H9 (cell line): ENCODE measurements at regions not wholly inside any gene's neighbourhood (a gene's known extent, or its start where the extent isn't known, plus 50 kb on each side); places are given as distances from the start of the nearest gene placed in this dataset.

Source experiments
- DNase-seq: peaks from one replicate; pipeline ENCODE4 v3.0.0-alpha.2; 2017
- H2AFZ ChIP-seq: one replicate; pipeline ENCODE4 v1.6.1; 2013; ENCODE audit warnings: mild to moderate bottlenecking, low read length, control low read depth, moderate library complexity
- H2AK5ac ChIP-seq: 2 replicates; pipeline ENCODE4 v1.6.1; 2013; ENCODE audit warnings: low read length, control low read depth, mixed read lengths; ENCODE audit not compliant: insufficient read length
- H2BK120ac ChIP-seq: one replicate; pipeline ENCODE4 v1.6.1; 2013; ENCODE audit warnings: low read depth, mild to moderate bottlenecking, low read length, control low read depth, inconsistent platforms; ENCODE audit not compliant: poor library complexity, severe bottlenecking
- H2BK12ac ChIP-seq: 2 replicates; pipeline ENCODE4 v1.6.1; 2013; ENCODE audit warnings: low read length, control low read depth, mixed read lengths, low read depth; ENCODE audit not compliant: insufficient read length
- H2BK15ac ChIP-seq: 2 replicates; pipeline ENCODE4 v1.6.1; 2013; ENCODE audit warnings: low read depth, low read length, control low read depth
- H2BK20ac ChIP-seq: one replicate; pipeline ENCODE4 v1.6.1; 2013; ENCODE audit warnings: low read depth, mild to moderate bottlenecking, low read length, control low read depth, inconsistent platforms; ENCODE audit not compliant: poor library complexity, severe bottlenecking
- H2BK5ac ChIP-seq: 2 replicates; pipeline ENCODE4 v1.6.1; 2013; ENCODE audit warnings: low read length, control low read depth, mixed read lengths; ENCODE audit not compliant: insufficient read length
- H3K14ac ChIP-seq: 2 replicates; pipeline ENCODE4 v1.6.1; 2013; ENCODE audit warnings: low read length, control low read depth; ENCODE audit not compliant: insufficient read depth
- H3K18ac ChIP-seq: 2 replicates; pipeline ENCODE4 v1.6.1; 2013; ENCODE audit warnings: low read depth, mild to moderate bottlenecking, mixed read lengths, low read length, control low read depth; ENCODE audit not compliant: insufficient read length
- H3K23ac ChIP-seq: 2 replicates; pipeline ENCODE4 v1.6.1; 2013; ENCODE audit warnings: low read length, control low read depth, mixed read lengths, low read depth; ENCODE audit not compliant: insufficient read length
- H3K23me2 ChIP-seq: 2 replicates; pipeline ENCODE4 v1.6.1; 2013; ENCODE audit warnings: low read depth, mild to moderate bottlenecking, mixed read lengths, low read length, control low read depth; ENCODE audit not compliant: insufficient read length, poor library complexity, severe bottlenecking
- H3K27ac ChIP-seq: 2 replicates; pipeline ENCODE4 v1.5.1; 2013; ENCODE audit warnings: low read length, control low read depth, mixed read lengths, low read depth; ENCODE audit not compliant: insufficient read length
- H3K27me3 ChIP-seq: 2 replicates; pipeline ENCODE4 v1.6.1; 2013; ENCODE audit warnings: low read length, control low read depth, inconsistent platforms; ENCODE audit not compliant: insufficient read depth
- H3K4ac ChIP-seq: 2 replicates; pipeline ENCODE4 v1.6.1; 2013; ENCODE audit warnings: low read depth, mild to moderate bottlenecking, control low read depth, inconsistent platforms, low read length, moderate library complexity
- H3K4me1 ChIP-seq: 2 replicates; pipeline ENCODE4 v1.6.1; 2013; ENCODE audit warnings: low read length, control low read depth, inconsistent platforms; ENCODE audit not compliant: insufficient read depth
- H3K4me2 ChIP-seq: 2 replicates; pipeline ENCODE4 v1.6.1; 2013; ENCODE audit warnings: low read length, control low read depth, mixed read lengths; ENCODE audit not compliant: insufficient read length, insufficient read depth
- H3K56ac ChIP-seq: 2 replicates; pipeline ENCODE4 v1.6.1; 2013; ENCODE audit warnings: low read depth, mild to moderate bottlenecking, mixed read lengths, low read length, control low read depth; ENCODE audit not compliant: insufficient read length
- H3K79me1 ChIP-seq: 2 replicates; pipeline ENCODE4 v1.6.1; 2013; ENCODE audit warnings: low read depth, mild to moderate bottlenecking, moderate library complexity, low read length, control low read depth, inconsistent platforms; ENCODE audit not compliant: insufficient read depth, poor library complexity, severe bottlenecking
- H3K79me2 ChIP-seq: 2 replicates; pipeline ENCODE4 v1.6.1; 2013; ENCODE audit warnings: low read length, control low read depth, inconsistent platforms; ENCODE audit not compliant: insufficient read depth
- H3K9ac ChIP-seq: 2 replicates; pipeline ENCODE4 v1.6.1; 2013; ENCODE audit warnings: low read length, control low read depth, mixed read lengths; ENCODE audit not compliant: insufficient read length; ENCODE audit errors: extremely low read depth
- H3K9me3 ChIP-seq: one replicate; pipeline ENCODE4 v1.6.1; 2013; ENCODE audit warnings: low read depth, low read length, inconsistent platforms; ENCODE audit not compliant: control insufficient read depth
- H3T11ph ChIP-seq: one replicate; pipeline ENCODE4 v1.6.1; 2013; ENCODE audit warnings: mild to moderate bottlenecking, low read length, control low read depth, inconsistent platforms
- H4K20me1 ChIP-seq: one replicate; pipeline ENCODE4 v1.6.1; 2013; ENCODE audit not compliant: control insufficient read depth, insufficient read length, insufficient read depth
- H4K5ac ChIP-seq: 2 replicates; pipeline ENCODE4 v1.6.1; 2013; ENCODE audit warnings: low read depth, mild to moderate bottlenecking, mixed read lengths, low read length, control low read depth; ENCODE audit not compliant: insufficient read length
- H4K8ac ChIP-seq: replicated peaks from 2 replicates; pipeline ENCODE4 v1.6.1; 2013; ENCODE audit warnings: low read length, control low read depth, mixed read lengths, low read depth; ENCODE audit not compliant: insufficient read length
- H4K91ac ChIP-seq: 2 replicates; pipeline ENCODE4 v1.6.1; 2013; ENCODE audit warnings: low read depth, mild to moderate bottlenecking, moderate library complexity, mixed read lengths, low read length, control low read depth; ENCODE audit not compliant: insufficient read length
- H3K27ac Mint-ChIP-seq, 3 experiments: 2 replicates in 2 of 3; 3 replicates in 1 of 3; pipeline ENCODE4 v1.8.0; 2020 to 2021; ENCODE audit warnings: mixed read lengths in 3 of 3, mild to moderate bottlenecking in 1 of 3, moderate library complexity in 1 of 3
- H3K27me3 Mint-ChIP-seq: 2 replicates; pipeline ENCODE4 v1.8.0; 2021; ENCODE audit warnings: low read depth, mild to moderate bottlenecking, moderate library complexity, mixed read lengths
- H3K36me3 Mint-ChIP-seq, 3 experiments: 2 replicates in 2 of 3; 3 replicates in 1 of 3; pipeline ENCODE4 v1.8.0; 2020 to 2021; ENCODE audit warnings: low read depth in 3 of 3, mixed read lengths in 3 of 3; ENCODE audit not compliant: insufficient read depth in 1 of 3
- H3K4me1 Mint-ChIP-seq, 2 experiments: 2 replicates each; pipeline ENCODE4 v1.8.0; 2020; ENCODE audit warnings: mixed read lengths in 2 of 2
- H3K4me3 Mint-ChIP-seq, 2 experiments: 2 replicates in 1 of 2; 3 replicates in 1 of 2; pipeline ENCODE4 v1.8.0; 2020 to 2021; ENCODE audit warnings: mild to moderate bottlenecking in 2 of 2, mixed read lengths in 2 of 2, moderate library complexity in 1 of 2
- H3K9me3 Mint-ChIP-seq, 2 experiments: 2 replicates in 1 of 2; 3 replicates in 1 of 2; pipeline ENCODE4 v1.8.0; 2020; ENCODE audit warnings: mild to moderate bottlenecking in 2 of 2, mixed read lengths in 2 of 2, moderate library complexity in 1 of 2
- WGBS: extraction: QIAGEN DNeasy Blood & Tissue Kit; methylation state at CpG from one replicate; pipeline ENCODE4 v1.1.7; 2013; ENCODE audit warnings: missing lambda C conversion rate, low lambda C conversion rate, mixed read lengths; ENCODE audit not compliant: insufficient read length; ENCODE audit errors: extremely low coverage; 5-methylcytosine and 5-hydroxymethylcytosine counted together
- TF ChIP-seq, protein P1 (sequence below): fragments of 200-600 bp; sonication (generic); conservative IDR thresholded peaks from 3 replicates; pipeline ENCODE4 v1.8.0; 2021; ENCODE audit warnings: antibody characterized with exemption, mild to moderate bottlenecking

DNA sequence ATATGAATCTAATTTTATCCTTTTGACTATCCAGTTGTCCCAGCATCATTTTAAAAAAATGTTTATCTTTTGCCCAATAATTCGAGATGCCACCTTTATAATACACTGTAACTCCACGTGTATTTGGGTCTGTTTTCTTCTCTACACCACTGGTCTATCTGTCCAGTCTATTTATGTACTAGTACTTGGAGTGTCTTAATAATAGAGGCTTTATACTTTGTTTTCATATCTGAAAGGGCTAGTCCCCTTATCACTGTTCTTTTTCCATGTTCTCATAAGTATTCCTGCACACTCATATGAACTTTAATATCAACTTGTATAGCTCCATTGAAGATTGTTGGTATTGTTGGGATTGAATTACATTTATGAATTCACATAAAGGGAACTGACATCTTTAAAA is 101.1 kb upstream of the RMP24 start:
- no peak overlapping the region for H3K4me3 Mint-ChIP-seq
- Histone ChIP-seq H3K27me3 (no peaks in the 10 kb centered on the region), H3K4ac (no peak overlapping the region), H2BK12ac (no peak overlapping the region), H3K79me2 (no peaks in the 10 kb centered on the region; the same call in 1 of the 2 replicates), H2BK120ac (no peak overlapping the region), H3K23ac (no peak overlapping the region), H3K23me2 (no peaks in the 10 kb centered on the region), H2BK15ac (no peak overlapping the region), H3K4me2 (no peak overlapping the region), H2BK20ac (no peak overlapping the region), H3K14ac (no peak overlapping the region), H4K5ac (no peak overlapping the region), H3K4me1 (no peaks in the 10 kb centered on the region), H2BK5ac (no peak overlapping the region), H3K9me3 (no peaks in the 10 kb centered on the region), H3K79me1 (no peaks in the 10 kb centered on the region), H2AK5ac (no peak overlapping the region), H2AFZ (no peak overlapping the region), H3T11ph (no peak overlapping the region), H3K56ac (no peak overlapping the region), H3K9ac (no peak overlapping the region), H4K20me1 (no peaks in the 10 kb centered on the region), H3K27ac (no peak overlapping the region), H4K8ac (no peak overlapping the region), H4K91ac (no peak overlapping the region), H3K18ac (no peak overlapping the region)
- no peak for DNase-seq
- peaks cover 2 to 9% of the 10 kb centered on the region in 2 experiments for H3K4me1 Mint-ChIP-seq
- peaks cover 0 to 4% (median 0%) of the 10 kb centered on the region in 3 experiments; a peak in 2 of 7 replicates for H3K36me3 Mint-ChIP-seq
- no peaks in the 10 kb centered on the region for H3K27me3 Mint-ChIP-seq
- no peak overlapping the region for H3K27ac Mint-ChIP-seq
- no peaks in the 10 kb centered on the region; a peak in 1 of 5 replicates for H3K9me3 Mint-ChIP-seq
- TF ChIP-seq, protein P1, sequence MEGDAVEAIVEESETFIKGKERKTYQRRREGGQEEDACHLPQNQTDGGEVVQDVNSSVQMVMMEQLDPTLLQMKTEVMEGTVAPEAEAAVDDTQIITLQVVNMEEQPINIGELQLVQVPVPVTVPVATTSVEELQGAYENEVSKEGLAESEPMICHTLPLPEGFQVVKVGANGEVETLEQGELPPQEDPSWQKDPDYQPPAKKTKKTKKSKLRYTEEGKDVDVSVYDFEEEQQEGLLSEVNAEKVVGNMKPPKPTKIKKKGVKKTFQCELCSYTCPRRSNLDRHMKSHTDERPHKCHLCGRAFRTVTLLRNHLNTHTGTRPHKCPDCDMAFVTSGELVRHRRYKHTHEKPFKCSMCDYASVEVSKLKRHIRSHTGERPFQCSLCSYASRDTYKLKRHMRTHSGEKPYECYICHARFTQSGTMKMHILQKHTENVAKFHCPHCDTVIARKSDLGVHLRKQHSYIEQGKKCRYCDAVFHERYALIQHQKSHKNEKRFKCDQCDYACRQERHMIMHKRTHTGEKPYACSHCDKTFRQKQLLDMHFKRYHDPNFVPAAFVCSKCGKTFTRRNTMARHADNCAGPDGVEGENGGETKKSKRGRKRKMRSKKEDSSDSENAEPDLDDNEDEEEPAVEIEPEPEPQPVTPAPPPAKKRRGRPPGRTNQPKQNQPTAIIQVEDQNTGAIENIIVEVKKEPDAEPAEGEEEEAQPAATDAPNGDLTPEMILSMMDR = no peak
- WGBS = no CpG with 5 or more reads among the region's 2 CpGs
